OCI-LY3 (cell line): ENCODE measurements at regions not wholly inside any gene's neighbourhood (a gene's known extent, or its start where the extent isn't known, plus 50 kb on each side); places are given as distances from the start of the nearest gene placed in this dataset.

Source experiments
- H2AFZ ChIP-seq: fragments of 200-600, 300-600 bp; shearing (Covaris generic); 2 replicates; pipeline ENCODE4 v1.6.0; 2014; ENCODE audit warnings: antibody characterized with exemption, low read depth, low read length
- H3K27ac ChIP-seq: fragments of 200-600, 300-600 bp; sonication (generic); 2 replicates; pipeline ENCODE4 v1.5.1; 2014; ENCODE audit warnings: mild to moderate bottlenecking, low read length, moderate library complexity, mixed read lengths
- H3K27me3 ChIP-seq: fragments of 200-600, 300-600 bp; sonication (generic); 2 replicates; pipeline ENCODE4 v1.6.1; 2014; ENCODE audit warnings: low read depth, low read length, mixed read lengths
- H3K36me3 ChIP-seq: fragments of 200-600, 300-600 bp; sonication (generic); replicated peaks from 2 replicates; pipeline ENCODE3; 2014; ENCODE audit warnings: low read depth, low read length, mixed read lengths
- H3K4me1 ChIP-seq: fragments of 300-600, 200-600 bp; sonication (generic); 2 replicates; pipeline ENCODE4 v1.6.1; 2014; ENCODE audit warnings: low read length, mixed read lengths
- H3K4me2 ChIP-seq: fragments of 200-600, 300-600 bp; sonication (generic); 2 replicates; pipeline ENCODE4 v1.6.1; 2014; ENCODE audit warnings: low read length, mixed read lengths
- H3K4me3 ChIP-seq: fragments of 300-600, 200-600 bp; sonication (generic); 2 replicates; pipeline ENCODE4 v1.5.1; 2014; ENCODE audit warnings: antibody characterized with exemption, mild to moderate bottlenecking, low read length, moderate library complexity
- H3K79me2 ChIP-seq: fragments of 300-600, 200-600 bp; shearing (Covaris generic); 2 replicates; pipeline ENCODE4 v1.6.1; 2014; ENCODE audit warnings: mild to moderate bottlenecking, low read length, mixed read lengths
- H3K9ac ChIP-seq: fragments of 300-600, 200-600 bp; shearing (Covaris generic); 2 replicates; pipeline ENCODE4 v1.6.0; 2014; ENCODE audit warnings: mild to moderate bottlenecking, low read length, moderate library complexity
- H3K9me3 ChIP-seq: fragments of 200-600, 300-600 bp; shearing (Covaris generic); 2 replicates; pipeline ENCODE4 v1.6.1; 2014; ENCODE audit warnings: low read length, mixed read lengths; ENCODE audit not compliant: insufficient read depth
- H4K20me1 ChIP-seq: fragments of 200-600, 300-600 bp; sonication (generic); 2 replicates; pipeline ENCODE4 v1.6.1; 2016; ENCODE audit warnings: low read length, mixed read lengths; ENCODE audit not compliant: insufficient read depth
- CTCF ChIP-seq: fragments of 200-600, 300-600 bp; sonication (generic); IDR thresholded peaks from 2 replicates; pipeline ENCODE4 v1.5.1; 2014; ENCODE audit warnings: antibody characterized with exemption, low read length, low read depth
- EZH2phosphoT487 ChIP-seq: fragments of 200-600 bp; shearing (Covaris generic); IDR thresholded peaks from 2 replicates; pipeline ENCODE4 v1.6.1; 2018; ENCODE audit warnings: antibody characterized with exemption, mixed run types, low read depth

GRCh38 chr5:26482810-26483375 is 555.5 kb downstream of the CDH9 start:
- Histone ChIP-seq H4K20me1 (no peaks in the 10 kb centered on the region), H3K4me1 (no peaks in the 10 kb centered on the region), H3K79me2 (no peaks in the 10 kb centered on the region), H3K27me3 (no peaks in the 10 kb centered on the region), H2AFZ (peak overlapping the region; percentile 82; the same call in 1 of the 2 replicates), H3K9me3 (no peaks in the 10 kb centered on the region), H3K27ac (no peak overlapping the region), H3K4me3 (peak overlapping the region; percentile 71), H3K9ac (peak overlapping the region; percentile 29; the same call in 1 of the 2 replicates), H3K36me3 (no peaks in the 10 kb centered on the region), H3K4me2 (peak overlapping the region; percentile 71)
- TF ChIP-seq CTCF: peak; percentile 69
- no peak for TF ChIP-seq EZH2phosphoT487

- Histone ChIP-seq H3K9me3 (no peaks in the 10 kb centered on the region), H3K27ac (no peak overlapping the region), H3K4me1 (no peaks in the 10 kb centered on the region), H3K79me2 (no peaks in the 10 kb centered on the region), H3K36me3 (no peaks in the 10 kb centered on the region), H3K4me2 (peak overlapping the region; percentile 71), H3K9ac (peak overlapping the region; percentile 29; the same call in 1 of the 2 replicates), H3K4me3 (peak overlapping the region; percentile 71), H2AFZ (peak overlapping the region; percentile 82; the same call in 1 of the 2 replicates), H3K27me3 (no peaks in the 10 kb centered on the region), H4K20me1 (no peaks in the 10 kb centered on the region)
- TF ChIP-seq CTCF (no peak), EZH2phosphoT487 (no peak)
These were observed 556.1 kb downstream of the CDH9 start for GRCh38 chr5:26482076-26482809.

- Histone ChIP-seq H2AFZ (no peak overlapping the region), H3K36me3 (no peaks in the 10 kb centered on the region), H3K9me3 (no peaks in the 10 kb centered on the region), H3K4me3 (no peak overlapping the region), H3K27me3 (no peaks in the 10 kb centered on the region), H3K27ac (no peak overlapping the region), H3K4me2 (no peak overlapping the region), H3K4me1 (no peaks in the 10 kb centered on the region), H3K9ac (no peak overlapping the region), H4K20me1 (no peaks in the 10 kb centered on the region), H3K79me2 (no peaks in the 10 kb centered on the region)
- TF ChIP-seq CTCF (no peak), EZH2phosphoT487 (no peak)
These were observed 567.9 kb downstream of the CDH9 start for GRCh38 chr5:26470439-26470838.

GRCh38 chr5:26439121-26439520 is 599.3 kb downstream of the CDH9 start:
- Histone ChIP-seq H2AFZ (no peak overlapping the region), H4K20me1 (no peaks in the 10 kb centered on the region), H3K36me3 (no peaks in the 10 kb centered on the region), H3K4me1 (peaks cover 7% of the 10 kb centered on the region), H3K9me3 (no peaks in the 10 kb centered on the region), H3K9ac (no peak overlapping the region), H3K27me3 (no peaks in the 10 kb centered on the region), H3K4me2 (no peak overlapping the region), H3K79me2 (no peaks in the 10 kb centered on the region), H3K4me3 (no peak overlapping the region), H3K27ac (no peak overlapping the region)
- TF ChIP-seq EZH2phosphoT487 (no peak), CTCF (no peak)
